DMS114 treated with DMSO at 0.1 percent for 48 hours (cell line): ENCODE measurements at regions not wholly inside any gene's neighbourhood (a gene's known extent, or its start where the extent isn't known, plus 50 kb on each side); places are given as distances from the start of the nearest gene placed in this dataset.
"Not testable (repeated sequence)": the region's sequence is repeated elsewhere in the genome, so short reads cannot be mapped to it uniquely, and the experiment has no call there.

Source experiments
- DNase-seq: peaks from one replicate; lab custom pipeline; 2025; ENCODE audit not compliant: unreplicated experiment; lab: John Stamatoyannopoulos, UW

DNA sequence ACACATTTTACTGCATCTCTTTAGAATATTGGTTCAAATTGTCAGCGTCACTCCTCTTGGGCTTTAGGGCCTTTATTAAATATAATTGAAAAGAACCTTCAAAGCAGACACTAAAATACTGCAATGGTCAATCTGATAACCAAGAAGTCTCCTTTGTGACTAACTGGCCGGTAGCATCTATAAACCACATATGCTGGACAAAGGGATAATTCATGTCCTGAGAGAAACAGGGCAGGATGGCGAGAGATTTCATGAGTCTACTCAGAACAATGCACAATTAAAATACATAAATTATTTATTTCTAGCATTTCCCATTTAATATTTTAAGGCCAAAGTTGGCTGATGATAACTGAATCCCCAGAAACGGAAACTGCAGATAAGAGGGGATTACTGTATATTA is 1083.4 kb upstream of the CDH18 start:
- DNase-seq: no peak

DNA sequence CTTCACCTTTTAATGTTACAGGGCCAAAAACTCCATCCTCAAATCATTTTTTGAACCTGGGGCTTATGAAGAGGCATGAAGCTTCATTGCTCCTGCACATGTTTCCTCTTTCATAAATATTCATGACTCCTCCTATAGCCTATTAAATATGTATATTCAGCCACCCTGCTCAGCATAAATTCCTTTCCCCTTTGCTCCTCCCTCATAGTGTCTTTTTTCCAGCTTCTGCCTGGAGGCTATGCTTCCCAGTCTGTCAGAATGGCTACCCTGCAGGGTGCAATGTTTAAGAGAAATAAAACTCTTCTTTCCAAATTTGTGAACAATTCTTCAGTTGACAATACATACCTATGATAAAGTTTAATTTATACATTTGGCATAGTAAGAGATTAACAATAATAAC is 1082.9 kb upstream of the CDH18 start:
- DNase-seq: no peak

DNA sequence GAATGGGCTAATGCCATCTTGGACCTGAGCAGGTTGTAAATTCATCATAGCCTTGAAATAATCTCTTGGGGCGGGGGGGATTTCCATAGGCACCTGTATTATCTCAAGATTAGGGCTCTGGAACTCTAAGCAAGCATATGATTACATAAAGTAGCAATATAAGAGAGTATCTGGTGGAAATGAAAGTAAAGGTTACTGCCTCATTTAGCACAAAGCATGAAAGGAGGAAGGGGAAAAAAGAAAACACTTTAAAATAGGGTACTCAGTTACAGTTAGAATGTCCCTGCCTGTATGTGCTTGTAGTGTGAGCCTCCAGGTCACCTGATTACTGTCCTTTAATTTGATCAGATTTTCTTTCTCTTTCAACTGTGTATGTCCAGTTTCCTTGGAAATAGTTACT is 1079.7 kb upstream of the CDH18 start:
- DNase-seq: no peak

DNA sequence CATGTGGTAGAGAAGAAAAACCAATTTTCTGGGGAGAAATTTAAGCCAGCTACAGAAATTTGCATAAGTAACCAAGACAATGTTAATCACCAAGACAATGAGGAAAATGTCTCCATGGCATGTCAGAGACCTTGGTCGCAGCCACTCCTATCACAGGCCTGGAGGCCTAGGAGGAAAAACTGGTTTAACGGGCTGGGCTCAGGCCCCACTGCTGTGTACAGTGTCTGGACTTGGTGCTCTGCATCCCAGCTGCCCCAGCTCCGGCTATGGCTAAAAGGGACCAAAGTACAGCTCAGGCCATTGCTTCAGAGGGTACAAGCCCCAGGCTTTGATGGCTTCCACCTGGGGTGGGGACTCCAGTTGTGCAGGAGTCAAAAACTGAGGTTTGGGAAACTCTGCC is 1075.1 kb upstream of the CDH18 start:
- DNase-seq: no peak

- DNase-seq: no peak
Observed at GRCh38 chr5:21058289-21058688, 1070.3 kb upstream of the CDH18 start.

- DNase-seq: no peak
Observed at GRCh38 chr5:21051945-21052344, 1063.9 kb upstream of the CDH18 start.

- DNase-seq: no peak
Observed at GRCh38 chr5:21049901-21050300, 1061.9 kb upstream of the CDH18 start.

- no peak for DNase-seq
Observed at GRCh38 chr5:21030981-21031380, 1043.0 kb upstream of the CDH18 start.

DNA sequence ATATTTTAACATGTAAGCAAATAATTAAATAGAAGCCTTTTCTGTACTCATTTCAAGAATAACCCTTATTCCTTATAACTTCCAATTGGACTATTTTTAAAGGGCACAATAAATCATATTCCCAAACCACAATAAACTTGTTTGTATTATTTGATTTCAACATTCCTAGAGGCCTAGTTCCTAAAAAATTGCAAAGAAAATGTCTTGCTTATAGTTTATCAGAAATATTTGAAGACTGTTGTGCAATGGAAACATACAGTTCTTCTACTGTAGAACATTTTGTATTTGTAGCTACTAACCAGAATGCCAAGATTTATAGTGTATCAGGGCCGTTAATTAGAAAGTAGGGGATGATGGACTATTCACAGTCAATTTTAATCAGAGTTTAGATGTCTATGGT is 1037.0 kb upstream of the CDH18 start:
- DNase-seq: no peak

- no peak for DNase-seq
Observed at GRCh38 chr5:21013237-21013636, 1025.2 kb upstream of the CDH18 start.

- DNase-seq: no peak
Observed at GRCh38 chr5:21007781-21008180, 1019.8 kb upstream of the CDH18 start.

DNA sequence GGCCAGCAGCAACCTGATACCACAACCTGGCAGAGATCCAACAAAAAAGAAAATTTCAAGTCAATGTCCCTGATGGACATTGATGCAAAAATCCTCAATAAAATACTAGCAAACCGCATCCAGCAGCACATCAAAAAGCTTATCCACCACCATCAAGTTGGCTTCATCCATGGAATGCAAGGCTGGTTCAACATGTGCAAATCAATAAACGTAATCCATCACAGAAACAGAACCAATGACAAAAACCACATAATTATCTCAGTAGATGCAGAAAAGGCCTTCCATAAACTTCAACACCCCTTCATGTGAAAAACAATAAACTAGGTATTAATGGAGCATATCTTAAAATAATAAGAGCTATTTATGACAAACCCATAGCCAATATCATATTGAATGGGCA is 1000.9 kb upstream of the CDH18 start:
- not testable (repeated sequence) for DNase-seq

- DNase-seq: no peak
Observed at GRCh38 chr5:20985754-20986153, 997.8 kb upstream of the CDH18 start.

GRCh38 chr5:20974426-20974825 is 986.4 kb upstream of the CDH18 start:
- DNase-seq: no peak

- DNase-seq: peak; percentile 82
Observed at GRCh38 chr5:20972419-20972925, 984.5 kb upstream of the CDH18 start.

GRCh38 chr5:20959347-20959746 is 971.3 kb upstream of the CDH18 start:
- DNase-seq: no peak

- no peak for DNase-seq
Observed at GRCh38 chr5:20958641-20959040, 970.6 kb upstream of the CDH18 start.

DNA sequence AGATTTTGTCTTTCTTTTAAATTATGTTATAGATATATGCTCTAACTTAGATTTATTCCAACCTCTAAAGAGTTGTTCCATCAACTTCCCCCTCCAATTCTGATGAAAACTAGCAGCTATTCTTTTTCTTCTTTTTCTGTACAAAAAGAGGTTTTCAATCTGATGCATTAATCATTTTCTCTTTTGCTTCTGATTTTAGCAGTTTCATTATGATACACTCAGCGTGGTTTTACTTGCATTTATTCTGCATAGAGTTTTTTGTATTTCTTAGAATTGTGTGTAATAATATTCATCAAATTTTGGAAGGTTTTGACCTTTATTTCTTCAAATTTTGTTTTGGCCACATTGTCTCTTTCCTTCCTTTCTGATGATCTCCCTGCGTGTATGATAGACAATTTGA is 968.1 kb upstream of the CDH18 start:
- no peak for DNase-seq

DNA sequence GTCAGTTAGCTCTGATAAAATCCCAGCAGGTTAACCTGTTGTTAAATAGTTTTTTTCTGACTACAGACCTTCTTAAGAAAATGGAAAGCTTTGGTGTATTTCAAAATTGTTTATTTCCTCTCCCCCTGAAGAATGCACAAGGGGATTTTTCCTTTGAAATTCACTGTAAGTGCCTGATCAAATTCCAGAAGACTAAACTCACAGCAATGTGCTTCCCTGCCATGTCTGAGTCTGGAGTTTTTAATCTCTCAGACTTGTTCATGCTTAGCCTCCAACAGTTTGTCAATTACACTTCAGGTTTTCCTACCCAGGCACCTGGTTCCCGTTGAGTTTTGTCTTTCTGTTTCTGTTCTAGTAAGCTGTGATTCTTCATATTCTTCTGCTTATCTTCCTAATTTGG is 961.6 kb upstream of the CDH18 start:
- no peak for DNase-seq

GRCh38 chr5:20943183-20943971 is 955.4 kb upstream of the CDH18 start:
- DNase-seq: not testable (repeated sequence)

GRCh38 chr5:20942603-20943002 is 954.6 kb upstream of the CDH18 start:
- DNase-seq: not testable (repeated sequence)

DNA sequence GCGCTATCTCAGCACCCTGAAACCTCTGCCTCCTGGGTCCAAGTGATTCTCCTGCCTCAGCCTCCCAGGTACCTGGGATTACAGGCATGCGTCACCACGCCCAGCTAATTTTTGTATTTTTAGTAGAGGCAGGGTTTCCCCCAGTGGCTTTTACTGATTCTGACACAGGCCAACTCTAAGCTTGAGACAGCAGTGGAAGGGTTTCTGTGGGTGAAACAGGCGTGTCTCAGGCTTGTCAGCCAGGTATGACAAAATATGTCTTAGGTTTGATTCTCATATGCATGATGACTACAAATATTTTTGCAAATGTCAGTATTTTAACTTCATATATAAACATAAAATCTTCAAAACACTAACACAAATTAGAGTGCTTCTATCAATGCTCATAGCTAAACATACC is 952.8 kb upstream of the CDH18 start:
- not testable (repeated sequence) for DNase-seq

DNA sequence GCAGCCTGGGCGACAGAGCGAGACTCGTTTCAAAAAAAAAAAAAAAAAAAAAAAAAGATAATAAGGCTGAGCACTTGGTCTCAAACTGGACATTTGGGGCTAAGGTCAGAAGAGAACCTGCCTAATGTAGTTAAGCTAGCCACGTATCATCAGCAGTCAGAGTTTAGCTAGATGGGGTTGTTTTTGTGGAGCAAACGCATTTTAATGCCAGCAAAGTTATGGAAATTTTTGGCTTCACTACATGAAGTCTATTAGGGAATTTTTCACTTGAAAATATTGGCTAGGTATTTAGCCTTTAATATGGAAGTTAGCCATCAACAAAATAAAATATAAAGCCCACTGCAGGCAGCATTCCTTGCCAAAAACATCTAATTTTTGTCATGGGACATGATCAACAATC is 902.9 kb upstream of the CDH18 start:
- not testable (repeated sequence) for DNase-seq
